WI38 (cell line): ENCODE measurements at regions not wholly inside any gene's neighbourhood (a gene's known extent, or its start where the extent isn't known, plus 50 kb on each side); places are given as distances from the start of the nearest gene placed in this dataset.

Source experiments
- H3K4me3 ChIP-seq: 2 replicates; pipeline ENCODE4 v1.5.1; 2011; ENCODE audit warnings: low read depth, mild to moderate bottlenecking, control low read depth, low read length
- TF ChIP-seq, protein P1 (sequence below): IDR thresholded peaks from 2 replicates; pipeline ENCODE4 v1.5.1; 2012; ENCODE audit warnings: low read depth, mild to moderate bottlenecking, control low read depth, low read length

DNA sequence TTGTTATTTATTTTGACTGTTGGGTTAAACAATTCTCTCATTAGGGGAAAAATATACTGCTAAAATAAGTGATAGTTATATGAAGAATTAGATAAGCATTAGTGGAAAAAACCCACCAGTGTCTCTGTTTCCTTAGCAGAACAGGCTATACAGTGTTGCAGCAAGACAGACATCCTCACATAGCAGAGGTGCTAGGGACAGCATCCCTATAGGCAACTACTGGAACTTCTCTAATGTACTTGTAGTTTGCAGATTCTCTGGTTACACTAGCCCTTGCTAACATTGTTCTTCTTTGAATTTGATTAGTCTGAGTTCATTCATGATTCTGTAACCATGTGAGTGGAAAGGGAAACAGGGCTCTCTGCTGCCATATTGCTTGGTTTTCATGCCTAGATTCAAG, 661.8 kb upstream of the RGMB start:
- no peak overlapping the region for H3K4me3 ChIP-seq
- TF ChIP-seq, protein P1, sequence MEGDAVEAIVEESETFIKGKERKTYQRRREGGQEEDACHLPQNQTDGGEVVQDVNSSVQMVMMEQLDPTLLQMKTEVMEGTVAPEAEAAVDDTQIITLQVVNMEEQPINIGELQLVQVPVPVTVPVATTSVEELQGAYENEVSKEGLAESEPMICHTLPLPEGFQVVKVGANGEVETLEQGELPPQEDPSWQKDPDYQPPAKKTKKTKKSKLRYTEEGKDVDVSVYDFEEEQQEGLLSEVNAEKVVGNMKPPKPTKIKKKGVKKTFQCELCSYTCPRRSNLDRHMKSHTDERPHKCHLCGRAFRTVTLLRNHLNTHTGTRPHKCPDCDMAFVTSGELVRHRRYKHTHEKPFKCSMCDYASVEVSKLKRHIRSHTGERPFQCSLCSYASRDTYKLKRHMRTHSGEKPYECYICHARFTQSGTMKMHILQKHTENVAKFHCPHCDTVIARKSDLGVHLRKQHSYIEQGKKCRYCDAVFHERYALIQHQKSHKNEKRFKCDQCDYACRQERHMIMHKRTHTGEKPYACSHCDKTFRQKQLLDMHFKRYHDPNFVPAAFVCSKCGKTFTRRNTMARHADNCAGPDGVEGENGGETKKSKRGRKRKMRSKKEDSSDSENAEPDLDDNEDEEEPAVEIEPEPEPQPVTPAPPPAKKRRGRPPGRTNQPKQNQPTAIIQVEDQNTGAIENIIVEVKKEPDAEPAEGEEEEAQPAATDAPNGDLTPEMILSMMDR = no peak

DNA sequence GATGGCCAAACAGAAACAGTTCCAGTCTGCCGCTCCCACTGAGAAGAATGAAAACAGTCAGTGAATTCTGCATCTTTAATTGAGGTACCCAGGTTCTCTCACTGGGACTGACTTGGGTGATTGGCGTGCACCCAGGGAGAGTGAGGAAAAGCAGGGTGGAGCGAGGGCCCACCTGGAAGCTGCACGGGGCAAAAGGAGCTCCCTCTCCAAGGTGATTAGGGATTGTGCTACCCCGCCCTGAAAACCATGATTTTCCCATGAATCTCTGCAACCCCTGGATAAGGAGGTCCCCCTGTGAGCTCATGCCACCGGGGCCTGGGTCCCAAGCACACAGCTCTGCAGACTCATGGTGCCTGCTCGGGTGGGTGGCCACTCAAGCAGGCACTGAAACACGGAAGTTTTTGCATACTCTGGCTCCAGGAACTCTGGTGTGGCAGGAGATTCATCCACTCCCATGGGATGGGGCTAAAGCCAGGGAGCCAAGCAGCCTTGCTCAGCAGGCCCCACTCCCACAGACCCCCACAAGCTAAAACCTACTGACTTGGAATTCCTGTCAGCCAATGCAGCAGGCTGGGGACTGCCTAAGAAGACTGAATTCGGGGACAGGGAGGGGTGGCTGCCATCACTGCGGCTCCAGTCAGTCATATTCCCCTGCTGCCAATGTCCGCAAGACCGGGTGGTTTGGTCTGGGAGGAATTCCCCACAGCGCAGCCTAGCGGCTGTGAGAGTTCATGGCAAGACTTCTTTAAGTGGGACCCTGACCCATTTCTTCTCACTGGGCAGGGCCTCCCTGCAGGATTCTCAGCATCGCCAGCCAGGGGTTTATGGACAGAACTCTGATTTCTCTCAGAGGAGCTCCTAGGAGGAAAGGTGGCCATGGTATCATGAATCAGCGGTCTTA, 652.2 kb upstream of the RGMB start:
- H3K4me3 ChIP-seq = no peak overlapping the region
- TF ChIP-seq, protein P1 = no peak

DNA sequence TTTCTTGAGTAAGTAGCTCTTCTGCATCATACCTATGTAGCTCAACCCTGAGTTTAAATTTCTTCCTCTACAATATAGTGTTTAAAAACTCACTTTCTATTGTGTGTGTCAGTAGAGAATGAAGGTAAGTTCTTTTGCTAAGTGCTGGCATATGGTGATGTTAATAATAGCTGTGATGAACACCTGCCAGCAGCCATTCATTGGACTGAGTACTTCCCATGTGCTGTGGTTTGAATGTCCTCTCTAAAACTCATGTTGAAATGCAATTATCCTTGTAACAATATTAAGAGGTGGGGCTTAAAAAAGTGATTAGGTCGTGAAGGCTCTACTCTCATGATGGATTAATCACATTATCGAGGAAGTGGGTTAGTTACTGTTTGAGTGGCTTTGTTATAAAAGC, 645.2 kb upstream of the RGMB start:
- no peak overlapping the region for H3K4me3 ChIP-seq
- TF ChIP-seq, protein P1 = no peak

DNA sequence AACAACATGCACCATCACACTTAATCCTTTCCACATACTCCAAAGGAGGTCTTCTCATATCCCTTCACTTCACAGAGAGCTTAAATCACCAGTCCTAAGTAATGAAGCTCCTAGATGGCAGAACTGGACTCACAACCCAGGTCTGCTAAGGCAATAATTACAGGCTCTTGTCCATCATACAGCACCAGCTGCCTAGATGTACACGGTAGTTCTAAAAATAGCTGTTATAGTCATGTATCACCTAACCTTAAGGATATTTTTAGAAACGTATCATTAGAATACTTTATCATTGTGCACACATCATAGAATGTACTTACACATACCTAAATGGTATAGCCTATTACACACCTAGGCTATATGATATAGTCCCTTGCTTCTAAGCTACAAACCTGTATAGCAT, 644.6 kb upstream of the RGMB start:
- TF ChIP-seq, protein P1 = no peak
- no peak overlapping the region for H3K4me3 ChIP-seq

DNA sequence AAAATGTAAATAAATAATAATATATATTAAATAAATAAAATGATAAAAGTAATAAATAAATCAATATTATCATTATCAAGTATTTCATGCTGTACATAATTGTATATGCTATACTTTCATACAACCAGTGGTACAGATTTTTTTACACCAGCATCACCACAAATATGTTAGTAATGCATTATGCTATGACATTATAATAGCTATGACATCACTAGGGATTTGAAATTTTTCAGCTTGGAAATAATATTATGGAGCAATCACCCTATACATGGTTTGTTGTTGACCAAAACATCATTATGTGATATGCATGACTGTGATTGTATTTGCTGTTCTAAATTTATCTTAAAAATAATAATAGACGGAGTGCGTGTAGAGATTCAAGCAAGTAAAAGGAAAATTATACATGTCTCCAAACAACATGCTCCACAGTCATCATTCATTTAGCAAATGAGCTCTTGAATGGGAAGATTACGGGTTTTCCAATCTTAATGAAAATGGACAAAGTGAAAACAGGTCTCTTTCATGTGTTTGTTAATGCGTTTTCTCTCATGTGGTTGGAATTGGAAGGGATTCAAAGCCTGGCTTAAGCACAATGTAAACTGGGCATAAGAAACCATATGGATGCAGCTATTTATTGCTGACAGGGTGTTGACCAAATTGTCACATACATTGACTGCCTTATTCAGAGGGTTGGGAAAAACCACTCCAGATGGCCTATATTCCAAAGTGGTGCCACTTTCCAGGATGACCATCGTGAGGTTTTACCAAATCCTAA, 643.0 kb upstream of the RGMB start:
- no peak overlapping the region for H3K4me3 ChIP-seq
- TF ChIP-seq, protein P1 = no peak

DNA sequence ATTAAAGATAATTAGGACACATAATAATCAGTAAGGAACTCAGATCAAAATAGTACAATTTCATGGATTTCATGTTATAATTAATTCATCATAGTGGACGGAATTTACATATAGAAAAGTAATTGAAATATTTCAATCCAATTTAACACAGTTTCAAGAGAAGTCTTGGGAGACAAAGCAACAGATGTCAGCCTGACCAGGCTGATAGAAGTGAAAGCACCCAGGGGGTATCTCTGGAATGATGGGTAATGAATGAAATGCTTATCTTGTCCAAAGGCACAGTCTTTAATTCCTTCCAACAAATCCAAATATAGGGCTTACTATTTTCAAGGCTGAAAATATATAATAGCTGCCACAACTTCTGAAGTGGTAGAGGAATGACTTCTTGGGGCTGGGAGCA, 629.3 kb upstream of the RGMB start:
- TF ChIP-seq, protein P1 = no peak
- H3K4me3 ChIP-seq = no peak overlapping the region

DNA sequence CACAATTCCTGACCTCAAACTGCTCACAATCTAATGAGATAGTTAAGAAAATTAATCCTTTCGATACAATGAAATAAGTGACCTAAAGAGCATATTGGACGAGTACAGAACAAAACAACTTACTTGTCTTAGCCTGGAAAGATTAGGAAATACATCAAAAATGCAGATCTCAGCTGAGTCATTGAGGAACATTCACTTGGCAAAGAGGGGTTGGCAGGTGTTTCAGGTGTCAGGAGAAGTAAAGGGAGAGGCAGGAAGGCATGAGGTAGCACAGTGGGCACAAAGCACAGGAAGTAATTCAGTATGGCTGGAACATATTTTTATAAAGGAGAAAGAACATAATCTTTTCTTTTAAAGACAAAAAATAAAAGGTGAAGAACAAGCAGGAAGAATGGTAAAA, 628.8 kb upstream of the RGMB start:
- no peak overlapping the region for H3K4me3 ChIP-seq
- TF ChIP-seq, protein P1 = no peak
